Heart right ventricle (tissue), 16 donors: ENCODE measurements at regions not wholly inside any gene's neighbourhood (a gene's known extent, or its start where the extent isn't known, plus 50 kb on each side); places are given as distances from the start of the nearest gene placed in this dataset.

ENCODE experiments used
- ATAC-seq, 8 donors: fragments of 200-7000 bp; cut with Tn5 transposase; one replicate each; pipeline ENCODE4 v1.9.1; 2020; ENCODE audit warnings: mild to moderate bottlenecking in 8 of 8, moderate library complexity in 8 of 8, moderate number of reproducible peaks in 1 of 8
- DNase-seq, 2 donors: peaks; one replicate each; pipeline ENCODE4 v3.0.0-alpha.2; 2020
- H3K27ac ChIP-seq, 10 donors: fragments of 200-600 bp; sonication (generic) in 2 of 10; one replicate each; pipeline versions ENCODE4 v1.5.0 to v1.8.0; 2020 to 2022; ENCODE audit warnings: mild to moderate bottlenecking in 3 of 10
- H3K27me3 ChIP-seq, 7 donors: fragments of 200-600 bp; one replicate each; pipeline ENCODE4 v1.8.0; 2021 to 2022; ENCODE audit warnings: mild to moderate bottlenecking in 2 of 7
- H3K36me3 ChIP-seq, 9 donors: fragments of 200-600 bp; sonication (generic) in 1 of 9; one replicate each; pipeline versions ENCODE4 v1.5.0 to v1.8.0; 2020 to 2022; ENCODE audit warnings: mild to moderate bottlenecking in 2 of 9
- H3K4me1 ChIP-seq, 9 donors: fragments of 200-600 bp; sonication (generic) in 1 of 9; one replicate each; pipeline versions ENCODE4 v1.5.0 to v1.8.0; 2020 to 2022; ENCODE audit warnings: mild to moderate bottlenecking in 4 of 9
- H3K4me3 ChIP-seq, 10 donors: fragments of 200-600 bp; sonication (generic) in 2 of 10; one replicate each; pipeline versions ENCODE4 v1.5.0 to v1.8.0; 2020 to 2022; ENCODE audit warnings: mild to moderate bottlenecking in 7 of 10, moderate library complexity in 2 of 10
- H3K9me3 ChIP-seq, 11 donors: fragments of 200-600 bp in 10 of 11; sonication (generic) in 2 of 11; one replicate each; pipeline versions ENCODE4 v1.5.0 to v1.8.0; 2013 to 2022; ENCODE audit warnings: mild to moderate bottlenecking in 2 of 11, control low read depth in 1 of 11, moderate library complexity in 1 of 11
- CTCF ChIP-seq, 9 donors: fragments of 200-600 bp; sonication (generic) in 2 of 9; IDR thresholded peaks; one replicate each; pipeline versions ENCODE4 v1.5.0 to v1.8.0; 2021 to 2022; ENCODE audit warnings: antibody characterized with exemption in 9 of 9, mild to moderate bottlenecking in 5 of 9, moderate library complexity in 1 of 9
- WGBS, 2 donors: extraction: QIAGEN DNeasy Blood & Tissue Kit; methylation state at CpG; one replicate each; pipeline ENCODE4 v1.1.7; 2013; ENCODE audit warnings: inconsistent platforms in 1 of 2; 5-methylcytosine and 5-hydroxymethylcytosine counted together
- intact Hi-C, 10 donors: fragments of 100-400 bp; cut with DNase I; formaldehyde crosslinking; loops; one replicate each; pipeline versions ENCODE4 v1.11.1 to v1.14.2; 2022
- donor health status: Arrhythmogenic right ventricular cardiomyopathy.
- donor health status: ischemic (EF 13 %, LVEDD 7.1; RV severe dilation, severe dysfunction).
- donor health status: healthy with polysubstance abuse.
- donor health status: DM: no; HTN: yes; CAD: no.
- donor health status: DM: no; HTN: no; CAD: no.
- donor health status: ischemic (EF 25% LVEDD 6.9; RV normal size, moderate dysfunction).
- donor health status: ischemic (EF 25% LVEDD 5.7; RV mildly dilated, moderate dysfunction).
- donor health status: healthy.
- donor health status: DM: yes; HTN: yes; CAD: no.
- donor health status: Ischemic cardiomyopathy.
- donor health status: ischemic (EF 35%, LVEDD 5.7; RV mildly dilated, moderate dysfunction).
- donor health status: nonischemic (EF 11% LVEDD 7.7; RV severe dilation, severe dysfunction).
- donor health status: DM: yes; HTN: yes; CAD: no.
- donor health status: PGD.
- donor health status: ischemic (EF 29% LVEDD 5.4; RV normal size, mild dysfunction).
- donor health status: nonischemic (EF 23%, LVEDD 6.1; RV moderate dilation, normal function).

DNA sequence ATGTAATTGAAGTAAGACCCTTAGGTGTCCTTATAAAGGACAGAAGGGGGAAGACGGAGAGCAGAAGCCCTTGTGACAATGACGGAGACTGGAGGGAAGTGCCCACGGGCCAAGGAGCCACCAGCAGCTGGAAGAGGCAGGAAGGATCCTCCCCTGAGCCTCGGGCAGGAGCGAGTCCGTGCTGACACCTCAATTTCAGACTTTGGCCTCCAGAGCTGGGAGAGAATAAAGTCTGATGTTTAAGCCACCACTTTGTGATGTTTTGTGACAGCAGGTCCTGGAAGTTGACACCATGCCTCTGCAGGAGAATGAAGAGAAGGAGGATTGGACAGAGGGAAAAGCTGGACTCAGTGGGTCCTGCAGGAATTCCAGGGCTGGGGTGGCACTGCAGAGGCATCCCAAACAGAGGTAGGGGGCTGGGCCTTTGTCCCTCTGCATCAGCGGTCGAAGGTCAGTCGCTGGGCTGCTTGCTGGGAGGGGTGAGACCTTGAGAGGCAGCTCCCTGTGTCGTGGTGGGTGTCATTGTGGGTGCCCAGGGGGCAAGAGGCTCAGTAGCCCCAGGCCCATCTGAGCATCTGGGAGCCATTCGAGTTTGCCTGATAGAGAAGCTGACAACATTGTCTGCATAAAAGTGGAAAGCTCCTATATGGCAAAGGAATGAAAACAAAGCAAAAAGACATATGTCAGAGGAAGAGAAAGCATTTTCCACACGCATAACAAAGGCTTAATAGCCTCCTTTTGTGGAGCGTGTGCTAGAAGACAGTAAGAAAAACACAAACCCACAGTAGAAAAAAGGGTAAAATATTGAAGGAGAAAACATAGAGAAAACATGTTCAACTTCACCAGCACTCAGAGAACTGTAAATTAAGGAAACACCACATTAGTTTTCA is 68.8 kb downstream of the RTL6 start:
- no peak for TF ChIP-seq CTCF (IDR thresholded peaks at IDR 0.05)
- no peak for DNase-seq

GRCh38 chr22:44427611-44428470 is 70.2 kb downstream of the RTL6 start:
- Histone ChIP-seq H3K4me3 (no peak overlapping the region), H3K36me3 (no peaks in the 10 kb centered on the region), H3K9me3 (no peaks in the 10 kb centered on the region), H3K4me1 (peaks cover 2 to 27% (median 10%) of the 10 kb centered on the region in 9 donors), H3K27ac (no peak overlapping the region), H3K27me3 (peaks cover 0 to 21% (median 0%) of the 10 kb centered on the region in 7 donors)
- WGBS, 2 donors: 87 to 90% methylated on average over 21 of the region's 21 CpGs
- DNase-seq (no peak), ATAC-seq (no peak)
- intact Hi-C loops: no loop called here
- TF ChIP-seq CTCF (IDR thresholded peaks at IDR 0.05): no peak

More for the DNA sequence above, 68.8 kb downstream of the RTL6 start:
- Histone ChIP-seq H3K4me3 (no peak overlapping the region), H3K4me1 (peaks cover 2 to 15% (median 9%) of the 10 kb centered on the region in 9 donors), H3K9me3 (no peaks in the 10 kb centered on the region), H3K27me3 (peaks cover 0 to 25% (median 0%) of the 10 kb centered on the region in 7 donors), H3K27ac (no peak overlapping the region), H3K36me3 (no peaks in the 10 kb centered on the region)
- intact Hi-C loops: no loop called here
- ATAC-seq: no peak
- WGBS, 2 donors: 75 to 78% methylated on average over 13 of the region's 13 CpGs

DNA sequence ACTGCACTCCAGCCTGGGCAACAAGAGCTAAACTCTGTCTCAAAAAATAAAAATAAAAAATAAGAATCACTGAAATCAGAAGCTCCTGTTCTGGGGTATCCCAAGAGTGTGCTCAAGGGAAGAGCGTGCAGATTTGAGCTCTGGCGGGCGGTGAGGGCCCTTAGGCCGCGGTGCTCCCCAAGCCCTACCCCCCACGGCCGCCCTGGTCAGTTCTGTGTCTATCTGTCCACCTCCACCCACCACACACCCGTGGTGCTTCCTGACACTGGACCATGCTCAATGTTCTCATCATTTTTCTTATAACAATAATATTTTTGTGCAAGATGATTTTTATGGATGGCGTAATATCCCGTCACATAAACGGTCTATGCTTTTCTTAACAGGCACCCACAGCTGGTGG is 71.1 kb downstream of the RTL6 start:
- no peak overlapping the region for H3K4me3 ChIP-seq
- intact Hi-C loops: no loop called here
- H3K9me3 ChIP-seq: no peaks in the 10 kb centered on the region
- H3K27me3 ChIP-seq: peaks cover 0 to 19% (median 0%) of the 10 kb centered on the region in 7 donors
- 90 to 92% methylated on average over 11 of the region's 11 CpGs for WGBS, 2 donors
- H3K36me3 ChIP-seq: no peaks in the 10 kb centered on the region
- DNase-seq: no peak
- H3K27ac ChIP-seq: no peak overlapping the region
- no peak for ATAC-seq
- peaks cover 2 to 31% (median 10%) of the 10 kb centered on the region in 9 donors for H3K4me1 ChIP-seq
- TF ChIP-seq CTCF (IDR thresholded peaks at IDR 0.05): no peak

DNA sequence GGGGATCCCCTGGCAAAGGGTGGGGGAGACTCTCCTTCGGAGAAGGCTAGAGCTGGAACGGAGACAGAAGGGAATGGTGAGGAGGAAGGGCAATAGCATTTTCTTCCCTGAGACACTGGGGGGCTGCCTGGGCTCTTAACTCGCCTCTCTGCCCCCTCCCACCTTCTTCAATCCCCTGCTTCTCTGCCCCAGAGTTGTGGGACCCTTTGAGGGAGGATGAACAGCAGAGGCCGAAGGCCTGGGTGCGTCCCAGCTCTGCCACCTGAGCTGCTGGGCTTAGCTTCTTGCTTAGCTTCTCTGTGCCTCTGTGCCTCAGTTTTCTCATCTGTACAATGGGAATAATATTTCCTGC is 72.4 kb downstream of the RTL6 start:
- intact Hi-C loops: no loop called here
- no peak for TF ChIP-seq CTCF (IDR thresholded peaks at IDR 0.05)
- H3K4me3 ChIP-seq: no peak overlapping the region
- DNase-seq (no peak), ATAC-seq (no peak)
- 90 to 91% methylated on average over 5 of the region's 5 CpGs for WGBS, 2 donors
- H3K36me3 ChIP-seq: no peaks in the 10 kb centered on the region
- H3K9me3 ChIP-seq: peaks cover 0 to 6% (median 0%) of the 10 kb centered on the region in 11 donors
- H3K4me1 ChIP-seq: peaks cover 2 to 31% (median 10%) of the 10 kb centered on the region in 9 donors
- peaks cover 0 to 11% (median 0%) of the 10 kb centered on the region in 7 donors for H3K27me3 ChIP-seq
- no peak overlapping the region for H3K27ac ChIP-seq
